Choroid plexus epithelial cell (primary cell): ENCODE measurements at regions not wholly inside any gene's neighbourhood (a gene's known extent, or its start where the extent isn't known, plus 50 kb on each side); places are given as distances from the start of the nearest gene placed in this dataset.
A peak's percentile ranks its signal among the peaks of the same experiment; 100 is the strongest.

Experiments
- DNase-seq: peaks from one replicate; pipeline ENCODE4 v3.0.0-alpha.2; 2010; ENCODE audit warnings: low read depth
- H3K4me3 ChIP-seq: 2 replicates; pipeline ENCODE4 v1.5.1; 2011; ENCODE audit warnings: low read depth, mild to moderate bottlenecking, control low read depth, low read length, moderate library complexity
- TF ChIP-seq, protein P1 (sequence below): conservative IDR thresholded peaks from 2 replicates; pipeline ENCODE4 v1.5.1; 2011; ENCODE audit warnings: low read depth, mild to moderate bottlenecking, control low read depth, inconsistent platforms, low read length, moderate library complexity

DNA sequence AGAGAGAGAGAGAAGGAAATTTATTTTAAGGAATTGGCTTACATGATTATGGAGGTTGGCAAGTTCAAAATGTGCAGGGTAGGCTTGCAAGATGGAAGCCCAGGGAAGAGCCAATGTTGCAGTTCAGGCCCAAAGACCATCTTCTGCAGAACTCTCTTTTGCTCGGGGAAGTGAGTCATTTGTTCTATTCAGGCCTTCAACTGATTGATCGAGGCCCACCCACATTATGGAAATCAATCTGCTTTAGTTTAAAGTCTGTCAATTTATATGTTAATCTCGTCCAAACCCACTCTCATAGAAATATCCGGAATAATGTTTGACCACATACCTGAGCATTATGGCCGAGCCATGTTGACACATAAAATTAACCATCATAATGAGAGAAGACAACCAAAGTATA lies 113.3 kb upstream of the CXCL12 start:
- no peak for DNase-seq
- H3K4me3 ChIP-seq = no peak overlapping the region
- TF ChIP-seq, protein P1, sequence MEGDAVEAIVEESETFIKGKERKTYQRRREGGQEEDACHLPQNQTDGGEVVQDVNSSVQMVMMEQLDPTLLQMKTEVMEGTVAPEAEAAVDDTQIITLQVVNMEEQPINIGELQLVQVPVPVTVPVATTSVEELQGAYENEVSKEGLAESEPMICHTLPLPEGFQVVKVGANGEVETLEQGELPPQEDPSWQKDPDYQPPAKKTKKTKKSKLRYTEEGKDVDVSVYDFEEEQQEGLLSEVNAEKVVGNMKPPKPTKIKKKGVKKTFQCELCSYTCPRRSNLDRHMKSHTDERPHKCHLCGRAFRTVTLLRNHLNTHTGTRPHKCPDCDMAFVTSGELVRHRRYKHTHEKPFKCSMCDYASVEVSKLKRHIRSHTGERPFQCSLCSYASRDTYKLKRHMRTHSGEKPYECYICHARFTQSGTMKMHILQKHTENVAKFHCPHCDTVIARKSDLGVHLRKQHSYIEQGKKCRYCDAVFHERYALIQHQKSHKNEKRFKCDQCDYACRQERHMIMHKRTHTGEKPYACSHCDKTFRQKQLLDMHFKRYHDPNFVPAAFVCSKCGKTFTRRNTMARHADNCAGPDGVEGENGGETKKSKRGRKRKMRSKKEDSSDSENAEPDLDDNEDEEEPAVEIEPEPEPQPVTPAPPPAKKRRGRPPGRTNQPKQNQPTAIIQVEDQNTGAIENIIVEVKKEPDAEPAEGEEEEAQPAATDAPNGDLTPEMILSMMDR = no peak

DNA sequence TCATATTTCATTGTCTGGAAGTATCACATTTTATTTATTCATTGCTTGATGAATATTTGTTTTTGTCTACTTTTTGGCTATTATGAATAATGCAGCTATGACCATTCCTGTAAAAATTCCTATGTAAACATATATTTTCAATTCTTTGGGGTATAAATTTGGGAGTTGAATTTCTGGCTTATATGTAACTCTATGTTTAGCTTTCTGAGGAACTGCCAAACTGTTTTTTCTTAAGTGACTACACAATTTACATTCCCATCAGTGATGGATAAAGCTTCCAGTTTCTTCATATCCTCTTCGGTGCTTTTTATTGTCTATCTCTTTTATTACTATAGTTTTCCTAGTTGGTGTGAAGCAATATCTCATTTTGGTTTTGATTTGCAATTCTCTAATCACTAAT lies 115.6 kb upstream of the CXCL12 start:
- TF ChIP-seq, protein P1 = no peak
- no peak overlapping the region for H3K4me3 ChIP-seq
- DNase-seq = no peak

DNA sequence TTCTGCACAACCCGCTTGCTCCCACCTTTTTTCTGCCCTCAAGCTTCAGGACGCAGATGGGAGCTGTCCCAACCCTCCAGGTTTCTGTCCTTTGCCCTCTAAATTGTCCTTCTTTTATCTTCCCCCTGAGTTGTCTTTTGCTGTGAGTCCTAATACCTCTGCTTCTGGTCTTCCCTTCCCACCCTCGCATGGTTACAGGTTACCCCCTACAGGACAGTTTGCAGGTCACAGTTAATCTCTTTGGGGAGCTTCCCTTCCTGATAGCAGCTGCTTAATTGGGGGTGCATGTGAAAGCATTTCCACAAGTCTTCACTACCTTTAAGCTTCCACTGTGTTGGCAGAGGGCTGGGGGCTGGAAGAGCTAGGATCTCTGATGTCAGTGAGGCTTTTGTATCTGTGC lies 121.5 kb upstream of the CXCL12 start:
- TF ChIP-seq, protein P1 = no peak
- DNase-seq = no peak
- no peak overlapping the region for H3K4me3 ChIP-seq

DNA sequence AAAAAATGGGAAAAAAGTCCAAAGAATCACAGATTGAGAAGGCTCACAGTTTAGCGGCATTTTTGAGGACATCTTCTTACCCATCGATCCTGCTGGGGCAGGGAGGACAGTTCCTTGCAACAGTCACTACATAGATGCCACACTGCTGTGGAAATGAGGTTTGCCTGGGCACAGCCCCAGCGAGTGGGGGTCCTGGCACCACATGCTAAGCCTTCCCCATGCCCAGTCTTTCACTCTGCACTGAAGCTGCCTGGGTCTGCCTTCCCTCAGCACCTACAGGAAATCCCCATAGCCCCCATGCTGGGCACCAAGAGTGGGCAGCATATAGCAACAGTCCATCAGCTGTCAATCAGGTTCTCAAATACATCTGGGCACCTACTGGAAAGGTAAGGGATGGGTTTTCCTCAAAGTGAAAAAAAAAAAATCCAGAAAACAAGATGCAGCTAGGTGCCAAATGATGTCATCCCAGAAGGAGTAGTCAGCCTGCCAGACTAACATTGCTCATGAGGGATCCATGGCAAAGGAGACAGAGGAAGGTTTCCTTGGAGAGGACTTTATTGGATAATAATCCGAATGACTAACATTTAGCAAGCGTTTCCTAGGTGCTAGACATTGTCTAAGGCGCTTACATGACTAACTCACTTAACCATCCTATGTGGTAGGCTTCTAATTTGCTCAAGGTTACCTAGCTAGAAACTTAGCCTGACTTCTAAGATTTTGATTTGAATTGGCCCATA lies 125.7 kb upstream of the CXCL12 start:
- peak; percentile 13 for DNase-seq
- H3K4me3 ChIP-seq = no peak overlapping the region
- TF ChIP-seq, protein P1 = no peak

GRCh38 chr10:44511166-44511565 lies 126.3 kb upstream of the CXCL12 start:
- TF ChIP-seq, protein P1 = no peak
- H3K4me3 ChIP-seq = no peak overlapping the region
- DNase-seq = peak; percentile 9

DNA sequence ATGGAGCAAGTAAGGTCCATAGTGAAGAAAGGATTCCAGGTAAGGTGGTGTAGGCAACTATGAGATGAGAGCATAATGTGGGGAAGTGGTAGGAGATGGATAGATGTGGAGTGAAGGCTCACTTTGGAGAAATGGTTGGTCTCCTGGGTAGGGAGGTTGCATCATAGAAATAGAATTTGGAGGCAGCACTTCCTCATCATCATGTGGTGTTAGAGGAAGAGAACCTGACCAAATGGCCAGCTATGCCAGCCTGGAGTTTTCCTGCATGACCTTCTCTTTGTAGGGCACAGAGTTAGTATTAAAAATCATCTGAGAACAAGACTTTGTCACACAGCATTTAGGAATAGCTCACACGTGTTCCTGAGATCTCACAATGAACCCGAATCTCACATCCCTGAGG lies 126.7 kb upstream of the CXCL12 start:
- H3K4me3 ChIP-seq = no peak overlapping the region
- TF ChIP-seq, protein P1 = no peak
- DNase-seq = no peak

DNA sequence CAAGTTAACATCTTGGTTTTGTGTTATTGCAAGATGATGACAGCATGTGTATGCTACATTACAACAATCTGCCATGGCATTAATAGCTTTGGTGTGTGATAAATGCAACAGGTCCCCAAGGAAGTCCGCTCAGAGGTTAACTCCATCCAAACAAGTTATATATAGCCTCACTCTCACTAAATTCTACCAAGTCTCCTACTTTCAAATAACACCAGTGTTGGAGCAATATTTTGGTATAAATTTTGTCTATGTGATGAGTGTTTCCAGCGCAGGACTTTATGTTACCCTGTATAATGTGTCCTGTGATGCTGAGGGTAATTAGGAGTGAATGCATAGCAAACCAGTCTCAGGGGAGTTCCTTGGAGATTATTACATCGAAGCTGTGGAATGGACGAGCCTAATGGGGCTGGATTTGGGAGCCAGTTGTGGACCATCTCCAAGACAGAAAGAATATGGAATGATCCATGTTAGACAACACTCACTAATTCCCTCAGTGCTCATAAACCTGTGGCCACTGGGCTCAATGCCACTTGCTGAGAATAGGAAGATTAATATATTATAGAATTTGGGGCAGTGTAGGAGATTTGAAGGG lies 127.6 kb upstream of the CXCL12 start:
- TF ChIP-seq, protein P1 = no peak
- no peak for DNase-seq
- H3K4me3 ChIP-seq = no peak overlapping the region
